ENCODE measurements at regions not wholly inside any gene's neighbourhood (a gene's known extent, or its start where the extent isn't known, plus 50 kb on each side); places are given as distances from the start of the nearest gene placed in this dataset.

DNA sequence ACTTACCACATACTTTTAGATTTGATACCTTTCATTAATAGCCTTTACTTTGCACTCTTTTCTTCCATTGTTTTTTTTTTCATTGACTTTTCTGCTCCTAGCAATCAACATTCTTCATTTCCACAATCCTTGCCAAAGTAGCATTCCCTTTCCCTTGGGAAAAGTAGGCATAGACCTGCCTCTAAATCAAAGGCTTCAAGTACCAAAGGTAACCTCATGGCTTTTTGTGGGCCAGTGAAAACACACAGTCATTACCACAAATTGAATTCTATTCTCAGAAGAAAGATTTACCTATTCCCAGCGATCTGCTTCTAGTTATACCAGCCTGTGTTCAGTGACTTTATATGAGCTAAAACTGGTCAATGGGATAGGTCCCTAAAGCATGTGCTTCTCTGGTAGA lies 109.2 kb downstream of the SOCS6 start:
- TF ChIP-seq GATA2 (IDR thresholded peaks at IDR 0.05; ENCODE audit: low read depth, low read length) = no peak
- no peak for TF ChIP-seq GATA3 (IDR thresholded peaks at IDR 0.05; ENCODE audit: low read depth, low read length)
